ENCODE measurements at regions not wholly inside any gene's neighbourhood (a gene's known extent, or its start where the extent isn't known, plus 50 kb on each side); places are given as distances from the start of the nearest gene placed in this dataset.

- no peak for TF ChIP-seq POLR2A (IDR thresholded peaks at IDR 0.05; ENCODE audit: low read length)
- no peak for TF ChIP-seq GATA1 (IDR thresholded peaks at IDR 0.05; ENCODE audit: low read depth, low read length)
Observed at GRCh38 chr2:217606296-217606695, 396.5 kb downstream of the TNS1 start.
